Endodermal cell (in vitro differentiated cells): ENCODE measurements at regions not wholly inside any gene's neighbourhood (a gene's known extent, or its start where the extent isn't known, plus 50 kb on each side); places are given as distances from the start of the nearest gene placed in this dataset.

Experiments
- DNase-seq: peaks from one replicate; pipeline ENCODE4 v3.0.0-alpha.2; 2017
- H3K27ac ChIP-seq: 2 replicates; pipeline ENCODE4 v1.5.1; 2013; ENCODE audit warnings: mild to moderate bottlenecking, low read depth, low read length, moderate library complexity
- H3K27me3 ChIP-seq: 2 replicates; pipeline ENCODE4 v1.6.1; 2013; ENCODE audit warnings: mild to moderate bottlenecking, low read length, moderate library complexity; ENCODE audit not compliant: insufficient read depth, control insufficient read depth, poor library complexity, severe bottlenecking
- H3K36me3 ChIP-seq: 2 replicates; pipeline ENCODE4 v1.7.0; 2013; ENCODE audit warnings: mild to moderate bottlenecking, low read length, moderate library complexity; ENCODE audit not compliant: control insufficient read depth, insufficient read depth
- H3K4me1 ChIP-seq: one replicate; pipeline ENCODE4 v1.7.0; 2013; ENCODE audit warnings: low read length; ENCODE audit not compliant: control insufficient read depth, insufficient read depth
- H3K4me3 ChIP-seq: 2 replicates; pipeline ENCODE4 v1.5.1; 2013; ENCODE audit warnings: mild to moderate bottlenecking, low read length, moderate library complexity
- H3K9ac ChIP-seq: 2 replicates; pipeline ENCODE4 v1.6.1; 2013; ENCODE audit warnings: mild to moderate bottlenecking, low read length, moderate library complexity; ENCODE audit not compliant: poor library complexity, severe bottlenecking; ENCODE audit errors: extremely low read depth
- H3K9me3 ChIP-seq: 2 replicates; pipeline ENCODE4 v1.6.1; 2013; ENCODE audit warnings: mild to moderate bottlenecking, low read length, moderate library complexity; ENCODE audit not compliant: control insufficient read depth
- H3K27ac Mint-ChIP-seq: 2 replicates; pipeline ENCODE4 v1.8.0; 2020; ENCODE audit warnings: mixed read lengths
- H3K27me3 Mint-ChIP-seq: 2 replicates; pipeline ENCODE4 v1.8.0; 2021; ENCODE audit warnings: mild to moderate bottlenecking, mixed read lengths; ENCODE audit not compliant: insufficient read depth
- H3K36me3 Mint-ChIP-seq: 2 replicates; pipeline ENCODE4 v1.8.0; 2020; ENCODE audit warnings: low read depth, mixed read lengths
- H3K4me1 Mint-ChIP-seq: 2 replicates; pipeline ENCODE4 v1.8.0; 2020; ENCODE audit warnings: mixed read lengths
- H3K4me3 Mint-ChIP-seq: 2 replicates; pipeline ENCODE4 v1.8.0; 2020; ENCODE audit warnings: mild to moderate bottlenecking, moderate library complexity, mixed read lengths
- H3K9me3 Mint-ChIP-seq: 2 replicates; pipeline ENCODE4 v1.8.0; 2020; ENCODE audit warnings: mild to moderate bottlenecking, mixed read lengths
- CTCF ChIP-seq: fragments of 200-600 bp; sonication (generic); conservative IDR thresholded peaks from 2 replicates; pipeline ENCODE4 v1.5.0; 2021; ENCODE audit warnings: antibody characterized with exemption, mild to moderate bottlenecking
- WGBS, 2 experiments: methylation state at CpG; one replicate each; pipeline versions ENCODE4 v1.1.5 to v1.1.7; 2013; ENCODE audit warnings: missing lambda C conversion rate in 2 of 2, mixed read lengths in 1 of 2; ENCODE audit not compliant: insufficient coverage in 1 of 2, insufficient read length in 1 of 2; 5-methylcytosine and 5-hydroxymethylcytosine counted together

GRCh38 chr6:137805622-137806021 is 61.4 kb upstream of the TNFAIP3 start:
- DNase-seq = no peak

GRCh38 chr6:137806914-137807682 is 60.0 kb upstream of the TNFAIP3 start:
- Mint-ChIP-seq H3K9me3 (peaks cover 4% of the 10 kb centered on the region), H3K36me3 (no peaks in the 10 kb centered on the region), H3K4me1 (peaks cover 16% of the 10 kb centered on the region), H3K4me3 (no peak overlapping the region), H3K27me3 (no peaks in the 10 kb centered on the region), H3K27ac (no peak overlapping the region)
- no peaks in the 10 kb centered on the region for H3K36me3 ChIP-seq
- no peak overlapping the region for H3K9ac ChIP-seq
- no peaks in the 10 kb centered on the region for H3K27me3 ChIP-seq
- no peaks in the 10 kb centered on the region for H3K4me1 ChIP-seq
- H3K9me3 ChIP-seq = no peaks in the 10 kb centered on the region
- no peak for TF ChIP-seq CTCF
- H3K4me3 ChIP-seq = no peak overlapping the region
- no peak overlapping the region for H3K27ac ChIP-seq
- WGBS, 2 experiments = 92 to 100% methylated on average over 1 to 5 of the region's 5 CpGs
- no peak for DNase-seq

More at GRCh38 chr6:137805622-137806021, 61.4 kb upstream of the TNFAIP3 start:
- no peaks in the 10 kb centered on the region for H3K27me3 Mint-ChIP-seq
- H3K27ac ChIP-seq = no peak overlapping the region
- 92 to 98% methylated on average over 5 to 7 of the region's 7 CpGs for WGBS, 2 experiments
- H3K9ac ChIP-seq = no peak overlapping the region
- no peaks in the 10 kb centered on the region for H3K27me3 ChIP-seq
- H3K36me3 ChIP-seq = no peaks in the 10 kb centered on the region
- H3K9me3 Mint-ChIP-seq = peaks cover 4% of the 10 kb centered on the region
- H3K4me1 Mint-ChIP-seq = peaks cover 28% of the 10 kb centered on the region
- H3K4me3 Mint-ChIP-seq = no peak overlapping the region
- H3K36me3 Mint-ChIP-seq = no peaks in the 10 kb centered on the region
- H3K4me1 ChIP-seq = peaks cover 3% of the 10 kb centered on the region
- H3K4me3 ChIP-seq = no peak overlapping the region
- no peaks in the 10 kb centered on the region for H3K9me3 ChIP-seq
- no peak for TF ChIP-seq CTCF
- no peak overlapping the region for H3K27ac Mint-ChIP-seq

GRCh38 chr6:137808191-137808590 is 58.9 kb upstream of the TNFAIP3 start:
- Histone ChIP-seq H3K27ac (no peak overlapping the region), H3K9me3 (no peaks in the 10 kb centered on the region), H3K36me3 (no peaks in the 10 kb centered on the region), H3K9ac (no peak overlapping the region), H3K27me3 (no peaks in the 10 kb centered on the region), H3K4me1 (no peaks in the 10 kb centered on the region), H3K4me3 (no peak overlapping the region)
- H3K9me3 Mint-ChIP-seq = peaks cover 4% of the 10 kb centered on the region
- no peak overlapping the region for H3K27ac Mint-ChIP-seq
- TF ChIP-seq CTCF = no peak
- H3K36me3 Mint-ChIP-seq = no peaks in the 10 kb centered on the region
- H3K4me1 Mint-ChIP-seq = peaks cover 16% of the 10 kb centered on the region
- DNase-seq = no peak
- H3K4me3 Mint-ChIP-seq = no peak overlapping the region
- H3K27me3 Mint-ChIP-seq = no peaks in the 10 kb centered on the region
